ENCODE measurements at regions not wholly inside any gene's neighbourhood (a gene's known extent, or its start where the extent isn't known, plus 50 kb on each side); places are given as distances from the start of the nearest gene placed in this dataset.
A peak's percentile ranks its signal among the peaks of the same experiment; 100 is the strongest.

GRCh38 chr2:72003124-72003523 lies 144.5 kb downstream of the CYP26B1 start:
- peaks cover 3% of the 10 kb centered on the region for H3K27me3 Mint-ChIP-seq
- H3K36me3 Mint-ChIP-seq, result peaks cover 2% of the 10 kb centered on the region
- H3K9me3 Mint-ChIP-seq, result no peaks in the 10 kb centered on the region
- no peaks in the 10 kb centered on the region for H3K4me1 Mint-ChIP-seq
- no peak overlapping the region for H3K27ac Mint-ChIP-seq
- no peak overlapping the region for H3K4me3 Mint-ChIP-seq

DNA sequence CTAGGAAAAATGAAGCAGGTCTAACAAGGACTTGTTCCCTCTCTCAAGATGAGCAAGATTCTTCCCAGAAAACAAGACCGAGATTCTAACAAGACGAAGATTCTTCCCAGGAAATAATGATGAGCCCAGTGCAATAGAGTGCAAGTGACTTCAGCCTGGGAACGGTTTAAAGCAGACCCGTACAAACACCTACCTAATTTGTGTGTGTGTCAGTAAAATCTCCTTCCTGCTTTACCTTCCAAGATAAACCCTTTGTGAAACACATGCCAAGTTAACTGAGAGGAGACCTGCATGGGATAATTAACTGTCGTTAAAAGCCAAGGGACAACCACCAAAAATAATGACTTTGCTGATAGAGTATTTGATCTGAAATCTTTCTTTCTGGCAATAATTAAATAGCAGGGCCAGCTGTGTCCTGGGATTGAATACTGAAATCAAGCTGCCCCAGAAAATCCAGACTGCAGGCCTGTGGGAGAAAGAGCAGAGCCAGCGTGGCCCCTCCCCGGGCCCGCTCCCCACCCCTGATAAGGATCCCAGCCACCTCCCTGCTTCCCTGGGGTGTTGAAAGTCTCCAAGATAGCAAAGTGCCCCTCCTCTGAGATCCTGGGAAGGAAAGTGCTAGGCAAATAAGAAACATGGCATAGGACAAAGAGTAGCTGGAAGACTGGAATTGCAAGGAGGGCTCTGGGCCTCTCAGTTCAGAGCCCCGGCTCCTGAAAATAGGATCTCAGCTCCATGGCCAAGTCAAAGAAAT lies 145.5 kb downstream of the CYP26B1 start:
- Mint-ChIP-seq H3K27me3 (peaks cover 3% of the 10 kb centered on the region), H3K4me3 (no peak overlapping the region), H3K9me3 (no peaks in the 10 kb centered on the region), H3K27ac (no peak overlapping the region), H3K4me1 (no peaks in the 10 kb centered on the region), H3K36me3 (peaks cover 2% of the 10 kb centered on the region)

DNA sequence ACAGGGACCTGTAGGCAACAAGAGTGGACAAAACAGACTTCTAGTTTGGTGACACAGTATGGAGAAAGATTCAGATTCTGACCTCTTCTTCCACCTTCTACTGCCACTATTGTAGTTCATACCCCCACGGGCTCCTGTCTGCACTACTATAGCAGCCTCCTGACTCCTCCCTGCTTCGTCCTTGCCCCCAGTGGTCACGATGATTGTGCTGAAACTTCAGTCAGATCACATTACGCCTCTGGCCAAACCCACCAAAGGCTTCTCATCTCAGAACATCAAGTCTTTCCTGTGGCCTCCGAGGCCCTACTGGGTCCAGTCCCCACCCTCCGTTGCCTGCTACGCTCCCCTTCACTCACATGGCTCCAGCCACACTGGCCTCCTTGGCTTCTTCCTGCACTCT lies 147.6 kb downstream of the CYP26B1 start:
- H3K4me1 Mint-ChIP-seq, result no peaks in the 10 kb centered on the region
- H3K27me3 Mint-ChIP-seq, result peaks cover 4% of the 10 kb centered on the region
- H3K36me3 Mint-ChIP-seq, result no peaks in the 10 kb centered on the region
- no peak overlapping the region for H3K4me3 Mint-ChIP-seq
- H3K27ac Mint-ChIP-seq, result no peak overlapping the region
- H3K9me3 Mint-ChIP-seq, result no peaks in the 10 kb centered on the region

- Mint-ChIP-seq H3K4me3 (no peak overlapping the region), H3K4me1 (no peaks in the 10 kb centered on the region), H3K27ac (no peak overlapping the region), H3K9me3 (no peaks in the 10 kb centered on the region), H3K36me3 (no peaks in the 10 kb centered on the region), H3K27me3 (peaks cover 4% of the 10 kb centered on the region)
Observed at GRCh38 chr2:71999580-71999979, 148.1 kb downstream of the CYP26B1 start.

DNA sequence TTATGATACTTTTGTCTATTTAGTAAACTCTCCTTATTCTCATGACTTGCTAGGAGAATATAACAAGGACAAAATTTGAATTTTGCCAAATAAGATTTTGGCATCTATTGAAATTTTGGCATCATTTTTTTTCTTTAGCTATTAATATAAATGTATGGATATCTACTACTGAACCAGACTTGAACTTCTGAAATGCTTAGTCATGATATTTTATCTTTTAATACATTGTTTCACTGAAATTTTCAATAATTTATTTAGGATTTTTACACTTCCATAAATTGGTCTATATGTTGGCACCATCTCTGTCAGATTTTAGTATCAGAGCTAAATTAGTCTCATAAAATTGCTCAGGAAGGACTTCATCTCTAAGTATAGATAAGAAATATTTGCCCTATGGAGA lies 149.8 kb downstream of the CYP26B1 start:
- no peak overlapping the region for H3K4me3 Mint-ChIP-seq
- no peaks in the 10 kb centered on the region for H3K9me3 Mint-ChIP-seq
- H3K27me3 Mint-ChIP-seq, result peaks cover 4% of the 10 kb centered on the region
- no peaks in the 10 kb centered on the region for H3K4me1 Mint-ChIP-seq
- H3K27ac Mint-ChIP-seq, result no peak overlapping the region
- no peaks in the 10 kb centered on the region for H3K36me3 Mint-ChIP-seq

DNA sequence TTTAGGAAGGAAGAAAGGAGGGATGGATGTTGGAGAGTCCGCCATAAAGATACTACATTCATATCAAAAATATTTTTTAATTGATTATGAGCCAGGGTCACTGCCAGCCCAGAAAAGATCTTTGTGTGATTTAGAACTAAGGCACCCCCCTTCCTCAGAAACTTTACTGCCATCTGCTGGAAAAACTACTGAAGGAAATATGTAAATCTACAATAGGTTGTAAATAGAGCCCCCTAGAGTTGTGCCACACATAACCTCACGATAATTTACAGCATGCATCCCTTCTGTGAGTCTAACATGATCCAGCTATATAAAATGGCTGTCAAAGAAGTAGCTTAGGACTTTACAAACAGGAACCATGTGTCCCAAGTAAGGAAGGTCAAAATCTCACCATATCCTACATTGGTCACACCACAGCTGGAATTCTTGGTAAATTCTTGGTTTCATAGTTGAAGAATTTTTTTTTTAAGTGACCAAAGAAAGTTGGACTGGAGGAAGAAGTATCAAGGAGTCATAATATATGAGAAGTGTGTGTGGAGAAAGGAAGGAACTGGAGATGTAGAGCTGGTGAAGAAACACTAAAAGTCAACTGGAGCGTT lies 152.5 kb downstream of the CYP26B1 start:
- no peak overlapping the region for H3K4me3 Mint-ChIP-seq
- no peak overlapping the region for H3K27ac Mint-ChIP-seq
- peaks cover 0 to under 1% (median 0%) of the 10 kb centered on the region in 3 donors for H3K9me3 Mint-ChIP-seq
- H3K4me1 Mint-ChIP-seq, result no peaks in the 10 kb centered on the region
- H3K36me3 Mint-ChIP-seq, result no peaks in the 10 kb centered on the region
- H3K27me3 Mint-ChIP-seq, result peaks cover 4% of the 10 kb centered on the region

DNA sequence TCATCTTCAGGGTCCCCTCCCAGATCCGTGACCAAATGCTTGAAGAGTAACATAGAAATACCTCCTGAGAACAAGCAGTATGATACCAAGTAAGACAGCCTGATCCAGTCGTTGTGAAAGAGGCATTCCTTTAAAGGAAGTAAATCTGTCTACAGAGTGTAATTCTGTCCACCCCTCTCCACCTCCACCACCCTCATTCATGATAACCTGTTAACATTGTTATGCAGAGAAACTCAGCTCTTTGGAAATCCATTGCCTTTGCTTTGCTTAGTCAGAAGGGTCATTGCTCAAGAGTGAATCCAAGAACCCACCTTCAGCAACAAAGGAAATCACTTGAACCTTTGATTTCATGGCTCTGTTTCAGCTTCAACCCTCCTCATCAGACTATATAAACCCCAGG lies 155.6 kb downstream of the CYP26B1 start:
- H3K27ac Mint-ChIP-seq, result no peak overlapping the region
- H3K4me3 Mint-ChIP-seq, result no peak overlapping the region
- H3K4me1 Mint-ChIP-seq, result no peaks in the 10 kb centered on the region
- H3K36me3 Mint-ChIP-seq, result no peaks in the 10 kb centered on the region
- H3K9me3 Mint-ChIP-seq, result peaks cover 0 to 3% (median 0%) of the 10 kb centered on the region in 3 donors
- peaks cover 1% of the 10 kb centered on the region for H3K27me3 Mint-ChIP-seq

DNA sequence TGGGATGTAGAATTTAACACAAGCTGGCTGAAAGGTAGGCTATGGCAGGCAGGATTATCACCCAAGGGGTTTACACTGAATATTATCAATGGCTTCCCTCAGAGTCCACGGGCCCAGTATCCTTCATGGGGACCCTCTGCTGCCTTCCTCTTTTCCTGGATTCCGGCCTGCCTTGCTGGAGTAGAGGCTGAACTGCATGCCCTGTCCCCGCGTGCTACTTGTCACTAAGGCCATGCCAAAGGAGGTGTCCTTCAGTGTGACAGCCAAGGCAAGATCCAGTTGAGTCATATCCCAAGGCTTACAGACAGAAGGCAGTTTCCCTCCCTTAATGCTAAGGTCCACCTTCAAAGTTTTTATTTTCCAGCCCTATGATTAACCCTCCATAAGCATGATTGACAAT lies 156.3 kb downstream of the CYP26B1 start:
- peak overlapping the region in 1 of 3 donors; percentile 74 for H3K27ac Mint-ChIP-seq
- H3K4me1 Mint-ChIP-seq, result no peaks in the 10 kb centered on the region
- peaks cover 1% of the 10 kb centered on the region for H3K27me3 Mint-ChIP-seq
- H3K9me3 Mint-ChIP-seq, result peaks cover 0 to 3% (median 0%) of the 10 kb centered on the region in 3 donors
- H3K36me3 Mint-ChIP-seq, result no peaks in the 10 kb centered on the region
- H3K4me3 Mint-ChIP-seq, result no peak overlapping the region

DNA sequence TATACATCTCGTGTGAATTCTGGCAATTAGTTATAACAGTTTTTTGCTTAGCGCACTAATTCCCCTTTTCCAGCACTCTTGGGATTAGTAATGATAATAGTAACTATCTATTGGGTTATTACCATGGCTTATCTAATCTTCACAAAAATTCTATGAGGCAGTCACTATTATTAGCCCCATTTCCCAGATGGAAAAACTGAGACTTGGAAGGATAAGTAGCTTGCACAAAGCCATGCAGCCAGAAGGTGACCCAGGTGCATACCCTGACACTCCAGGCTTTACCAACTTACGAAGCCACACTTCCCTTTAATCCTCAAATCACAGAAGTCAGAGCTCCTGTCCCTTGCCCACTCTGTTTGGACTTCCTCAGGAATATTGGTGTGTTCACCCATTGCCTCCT lies 156.8 kb downstream of the CYP26B1 start:
- Mint-ChIP-seq H3K27ac (peak overlapping the region in 1 of 3 donors; percentile 74), H3K4me3 (no peak overlapping the region), H3K9me3 (peaks cover 0 to 3% (median 0%) of the 10 kb centered on the region in 3 donors), H3K27me3 (peaks cover under 1% of the 10 kb centered on the region), H3K4me1 (no peaks in the 10 kb centered on the region), H3K36me3 (no peaks in the 10 kb centered on the region)

DNA sequence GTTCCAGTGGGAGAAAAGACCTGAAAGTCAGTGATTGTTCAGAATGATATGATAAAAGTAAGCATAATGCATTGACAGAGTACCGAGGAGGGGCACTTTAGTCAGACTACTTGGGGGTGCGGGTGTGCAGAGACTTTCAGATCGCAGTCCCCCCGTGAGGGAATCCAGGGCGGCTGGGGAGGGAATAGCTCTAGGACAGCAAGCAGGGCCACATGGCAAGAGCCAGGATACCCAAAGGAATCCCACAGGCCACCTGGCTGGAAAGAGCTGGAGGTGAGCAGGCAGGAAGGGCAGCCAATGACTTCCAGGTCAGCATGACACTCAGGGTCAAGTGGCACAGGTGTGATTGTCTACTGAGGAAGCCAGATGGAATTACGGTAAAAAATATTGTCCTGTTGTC lies 157.5 kb downstream of the CYP26B1 start:
- peaks cover 0 to 2% (median 0%) of the 10 kb centered on the region in 3 donors for H3K4me1 Mint-ChIP-seq
- no peaks in the 10 kb centered on the region for H3K27me3 Mint-ChIP-seq
- H3K36me3 Mint-ChIP-seq, result no peaks in the 10 kb centered on the region
- H3K27ac Mint-ChIP-seq, result no peak overlapping the region
- H3K4me3 Mint-ChIP-seq, result no peak overlapping the region
- H3K9me3 Mint-ChIP-seq, result peaks cover 0 to 3% (median 0%) of the 10 kb centered on the region in 3 donors

DNA sequence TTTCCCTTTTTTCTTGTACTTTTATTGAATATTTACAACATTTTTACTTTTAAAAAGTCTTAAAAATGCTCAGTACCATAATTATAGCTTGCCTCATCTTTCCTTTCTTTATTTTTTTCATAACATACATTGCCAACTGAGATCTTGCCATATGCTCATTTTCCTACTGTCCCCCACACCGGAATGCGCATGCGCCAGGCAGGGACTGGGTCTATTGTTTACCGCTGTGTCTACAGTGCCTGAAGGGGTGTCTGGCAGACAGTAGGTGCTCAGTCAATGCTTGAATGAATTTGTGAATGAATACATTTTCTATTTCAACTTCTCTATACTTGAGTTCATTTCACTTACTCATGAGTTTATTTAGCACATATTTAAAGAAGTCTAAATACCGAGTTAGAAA lies 158.0 kb downstream of the CYP26B1 start:
- no peak overlapping the region for H3K4me3 Mint-ChIP-seq
- peaks cover 0 to 3% (median 0%) of the 10 kb centered on the region in 3 donors for H3K9me3 Mint-ChIP-seq
- H3K27me3 Mint-ChIP-seq, result no peaks in the 10 kb centered on the region
- peaks cover 0 to 2% (median 0%) of the 10 kb centered on the region in 3 donors for H3K4me1 Mint-ChIP-seq
- H3K27ac Mint-ChIP-seq, result no peak overlapping the region
- H3K36me3 Mint-ChIP-seq, result no peaks in the 10 kb centered on the region

DNA sequence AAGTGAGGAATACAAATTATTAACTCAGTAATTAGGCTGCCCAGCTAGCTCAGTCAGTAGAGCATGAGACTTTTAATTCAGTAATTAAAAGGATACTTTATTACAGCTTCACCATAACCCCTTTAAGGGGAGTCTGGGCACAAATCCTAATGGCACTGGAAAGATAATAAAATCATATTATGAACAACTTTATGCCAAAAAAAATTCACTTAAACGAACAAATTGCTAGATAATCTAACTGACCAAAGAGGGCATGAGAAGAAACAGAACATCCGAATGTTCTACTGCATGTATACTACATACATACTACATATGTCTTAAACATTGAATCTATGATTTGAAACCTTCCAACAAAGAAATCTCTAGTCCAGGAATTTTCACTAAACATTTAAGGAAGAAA lies 159.5 kb downstream of the CYP26B1 start:
- H3K9me3 Mint-ChIP-seq, result peaks cover 0 to 3% (median 0%) of the 10 kb centered on the region in 3 donors
- no peak overlapping the region for H3K4me3 Mint-ChIP-seq
- H3K4me1 Mint-ChIP-seq, result peaks cover 0 to 2% (median 0%) of the 10 kb centered on the region in 3 donors
- no peaks in the 10 kb centered on the region for H3K36me3 Mint-ChIP-seq
- no peak overlapping the region for H3K27ac Mint-ChIP-seq
- H3K27me3 Mint-ChIP-seq, result no peaks in the 10 kb centered on the region

DNA sequence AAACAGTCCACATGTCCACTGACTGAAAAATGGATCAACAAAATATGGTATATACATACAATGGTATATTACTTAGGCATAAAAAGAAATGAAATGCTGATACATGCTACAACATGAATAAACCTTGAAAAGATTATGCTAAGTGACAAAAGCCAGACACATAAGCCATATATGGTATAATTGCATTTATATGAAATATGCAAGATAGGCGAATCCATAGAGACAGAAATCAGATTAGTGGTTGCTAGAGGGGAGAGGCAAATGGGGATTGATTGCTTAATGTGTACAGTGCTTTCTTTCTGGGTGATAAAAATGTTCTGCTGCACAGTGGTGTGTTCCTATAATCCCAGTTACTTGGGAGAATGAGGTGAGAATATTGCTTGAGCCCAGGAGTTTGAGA lies 171.0 kb downstream of the CYP26B1 start:
- Mint-ChIP-seq H3K27ac (no peak overlapping the region), H3K36me3 (no peaks in the 10 kb centered on the region), H3K27me3 (no peaks in the 10 kb centered on the region), H3K4me1 (no peaks in the 10 kb centered on the region), H3K4me3 (no peak overlapping the region), H3K9me3 (peaks cover 0 to 3% (median 0%) of the 10 kb centered on the region in 3 donors)

DNA sequence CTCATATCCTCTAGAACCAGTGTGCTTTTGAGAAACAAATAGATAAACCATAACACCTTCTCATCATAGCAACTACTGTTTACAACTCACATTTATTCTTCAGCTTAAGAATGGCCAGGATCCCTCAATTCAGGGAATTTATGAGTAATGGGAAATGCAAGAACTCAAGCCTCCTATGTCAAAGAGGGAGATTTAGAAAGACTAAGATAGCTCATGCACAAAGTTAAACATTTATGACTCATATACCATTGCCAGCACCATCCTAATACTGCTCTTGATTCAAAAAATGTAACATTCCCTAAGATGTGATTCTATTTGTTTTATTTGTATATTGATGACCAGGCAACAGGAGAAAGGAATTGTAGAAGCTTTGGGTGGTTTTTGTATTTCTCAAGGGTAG lies 172.8 kb downstream of the CYP26B1 start:
- Mint-ChIP-seq H3K27me3 (peaks cover 2% of the 10 kb centered on the region), H3K4me3 (no peak overlapping the region), H3K36me3 (no peaks in the 10 kb centered on the region), H3K4me1 (no peaks in the 10 kb centered on the region), H3K27ac (no peak overlapping the region), H3K9me3 (peaks cover 0 to 3% (median 2%) of the 10 kb centered on the region in 3 donors)

DNA sequence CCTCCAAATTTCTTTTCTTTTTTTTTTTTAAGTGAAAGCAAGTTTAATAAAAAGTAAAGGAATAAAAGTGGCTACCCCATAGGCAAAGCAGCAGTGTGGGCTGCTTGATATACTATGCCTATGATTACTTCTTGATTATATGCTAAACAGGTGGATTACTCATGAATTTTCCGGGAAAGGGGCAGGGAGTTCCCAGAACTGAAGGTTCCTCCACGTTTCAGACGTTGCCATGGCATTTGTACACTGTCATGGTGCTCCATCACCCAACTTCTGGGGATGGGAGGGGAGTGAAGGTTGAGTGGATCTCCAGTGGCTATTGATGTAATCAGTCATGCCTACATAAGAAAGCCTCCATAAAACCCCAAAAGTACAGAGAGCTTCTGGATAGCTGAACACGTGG lies 176.2 kb downstream of the CYP26B1 start:
- Mint-ChIP-seq H3K4me1 (no peaks in the 10 kb centered on the region), H3K27me3 (peaks cover 2% of the 10 kb centered on the region), H3K36me3 (no peaks in the 10 kb centered on the region), H3K9me3 (peaks cover 0 to 2% (median 0%) of the 10 kb centered on the region in 3 donors), H3K27ac (no peak overlapping the region), H3K4me3 (no peak overlapping the region)

DNA sequence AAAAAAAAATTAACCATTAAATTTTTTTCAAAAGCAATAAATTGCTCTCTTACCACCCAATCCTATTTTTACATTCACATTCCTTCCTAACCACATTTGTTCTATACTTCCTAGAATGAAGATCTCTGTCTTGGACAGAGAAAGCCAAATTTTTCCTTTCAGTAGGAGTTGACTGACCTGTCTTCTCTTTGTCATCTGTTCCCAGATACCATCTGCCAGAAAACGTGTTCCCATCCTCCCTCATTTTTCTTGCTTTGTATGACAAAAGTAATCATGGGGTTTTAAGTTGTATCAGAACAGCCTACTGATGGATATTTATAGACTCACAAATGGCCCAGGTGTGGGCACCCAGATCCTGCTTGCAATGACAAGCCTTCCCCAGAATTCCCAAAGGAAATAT lies 182.1 kb downstream of the CYP26B1 start:
- H3K27me3 Mint-ChIP-seq, result no peaks in the 10 kb centered on the region
- no peaks in the 10 kb centered on the region for H3K36me3 Mint-ChIP-seq
- H3K27ac Mint-ChIP-seq, result no peak overlapping the region
- peaks cover 0 to 3% (median 0%) of the 10 kb centered on the region in 3 donors for H3K9me3 Mint-ChIP-seq
- no peak overlapping the region for H3K4me3 Mint-ChIP-seq
- no peaks in the 10 kb centered on the region for H3K4me1 Mint-ChIP-seq
